ENCODE measurements at regions not wholly inside any gene's neighbourhood (a gene's known extent, or its start where the extent isn't known, plus 50 kb on each side); places are given as distances from the start of the nearest gene placed in this dataset.

GRCh38 chr10:78372806-78373205 lies 339.1 kb downstream of the RPS24 start:
- Histone ChIP-seq H3K4me3 (ENCODE audit: low read length) (no peak overlapping the region), H2AFZ (ENCODE audit: low read length) (no peak overlapping the region), H3K9ac (ENCODE audit: low read length) (no peak overlapping the region), H3K79me2 (ENCODE audit: low read length) (no peaks in the 10 kb centered on the region), H3K4me1 (ENCODE audit: insufficient read depth, low read length) (no peaks in the 10 kb centered on the region), H4K20me1 (ENCODE audit: low read length) (no peaks in the 10 kb centered on the region), H3F3A (ENCODE audit: low read length, unreplicated experiment) (no peaks in the 10 kb centered on the region), H3K27me3 (ENCODE audit: low read length) (peaks cover 94% of the 10 kb centered on the region), H3K4me2 (ENCODE audit: low read length) (no peak overlapping the region), H3K27ac (ENCODE audit: low read length) (no peak overlapping the region), H3K9me3 (ENCODE audit: low read length) (no peaks in the 10 kb centered on the region), H3K36me3 (ENCODE audit: low read depth, low read length) (no peaks in the 10 kb centered on the region), H3K9me2 (replicated peaks; ENCODE audit: low read length) (no peaks in the 10 kb centered on the region)
- intact Hi-C loops (cut with micrococcal nuclease), result no loop called here
- BruUV-seq (replicated peaks), result no TSS peak
- TF ChIP-seq EZH2 (IDR thresholded peaks at IDR 0.05; ENCODE audit: low read length, unreplicated experiment) (no peak), CTCF (conservative IDR thresholded peaks at IDR 0.05; ENCODE audit: low read depth, low read length) (no peak), EZH2phosphoT487 (IDR thresholded peaks at IDR 0.05; ENCODE audit: borderline replicate concordance, low read length) (no peak)
- ATAC-seq (no peak), DNase-seq (no peak)
- ChIA-PET CTCF (no interaction called here), POLR2A (ENCODE audit: unreplicated experiment) (interaction anchor here (0.7 kb wide), 1 partner anchor 84 kb away, joined by 3 read pairs; no protein-coding TSS in a partner anchor)

- Histone ChIP-seq H3K27ac (ENCODE audit: low read length) (no peak overlapping the region), H3K4me1 (ENCODE audit: insufficient read depth, low read length) (no peaks in the 10 kb centered on the region), H3K9ac (ENCODE audit: low read length) (no peak overlapping the region), H3K9me2 (replicated peaks; ENCODE audit: low read length) (no peaks in the 10 kb centered on the region), H3K27me3 (ENCODE audit: low read length) (peaks cover 93% of the 10 kb centered on the region), H3K4me2 (ENCODE audit: low read length) (no peak overlapping the region), H3K9me3 (ENCODE audit: low read length) (no peaks in the 10 kb centered on the region), H3K4me3 (ENCODE audit: low read length) (no peak overlapping the region), H3F3A (ENCODE audit: low read length, unreplicated experiment) (no peaks in the 10 kb centered on the region), H2AFZ (ENCODE audit: low read length) (no peak overlapping the region), H4K20me1 (ENCODE audit: low read length) (no peaks in the 10 kb centered on the region), H3K79me2 (ENCODE audit: low read length) (no peaks in the 10 kb centered on the region), H3K36me3 (ENCODE audit: low read depth, low read length) (no peaks in the 10 kb centered on the region)
- DNase-seq (no peak), ATAC-seq (no peak)
- POLR2A ChIA-PET (ENCODE audit: unreplicated experiment), result interaction anchor here (0.8 kb wide), 1 partner anchor 90 kb away, joined by 3 read pairs; no protein-coding TSS in a partner anchor
- CTCF ChIA-PET, result no interaction called here
- no TSS peak for BruUV-seq (replicated peaks)
- intact Hi-C loops (cut with micrococcal nuclease), result no loop called here
- TF ChIP-seq EZH2phosphoT487 (IDR thresholded peaks at IDR 0.05; ENCODE audit: borderline replicate concordance, low read length), result no peak
- no peak for TF ChIP-seq CTCF (conservative IDR thresholded peaks at IDR 0.05; ENCODE audit: low read depth, low read length)
- TF ChIP-seq EZH2 (IDR thresholded peaks at IDR 0.05; ENCODE audit: low read length, unreplicated experiment), result no peak
These were observed 340.8 kb downstream of the RPS24 start for GRCh38 chr10:78374331-78375028.

Measured in PC-3 (cell line).